Thyroid gland (tissue), 4 donors: ENCODE measurements at regions not wholly inside any gene's neighbourhood (a gene's known extent, or its start where the extent isn't known, plus 50 kb on each side); places are given as distances from the start of the nearest gene placed in this dataset.

Experiments used
- DNase-seq, 2 donors: peaks; one replicate each; pipeline ENCODE4 v3.0.0-alpha.2; 2019
- H3K27ac ChIP-seq, 3 donors: fragments of 200-600 bp; sonication (generic); 1 replicate in 2 of 3; 2 replicates in 1 of 3; pipeline ENCODE4 v1.5.1; 2016 to 2019; ENCODE audit warnings: mild to moderate bottlenecking in 1 of 3, moderate library complexity in 1 of 3
- H3K27me3 ChIP-seq: fragments of 200-600 bp; sonication (generic); one replicate; pipeline ENCODE4 v1.5.1; 2019
- H3K36me3 ChIP-seq, 2 donors: fragments of 200-600 bp; sonication (generic); one replicate each; pipeline ENCODE4 v1.5.1; 2016 to 2019
- H3K4me1 ChIP-seq, 2 donors: fragments of 200-600 bp; sonication (generic); one replicate each; pipeline ENCODE4 v1.5.1; 2017 to 2019
- H3K4me3 ChIP-seq, 3 donors: fragments of 200-600 bp; sonication (generic); replicated peaks in 1 of 3; 1 replicate in 2 of 3; 2 replicates in 1 of 3; pipeline ENCODE4 v1.5.1; 2016; ENCODE audit warnings: mild to moderate bottlenecking in 1 of 3
- H3K9me3 ChIP-seq: fragments of 200-600 bp; sonication (generic); one replicate; pipeline ENCODE4 v1.5.1; 2017
- CTCF ChIP-seq, 6 experiments: fragments of 200-600 bp in 3 of 6; fragments of 450-650 bp in 3 of 6; sonication (generic) in 3 of 6; IDR thresholded peaks; one replicate each; pipeline ENCODE4 v1.5.1; 2016 to 2019; ENCODE audit warnings: antibody characterized with exemption in 6 of 6, mild to moderate bottlenecking in 2 of 6, inconsistent platforms in 1 of 6, moderate library complexity in 1 of 6
- POLR2A ChIP-seq, 2 donors: fragments of 450-650 bp; IDR thresholded peaks; one replicate each; pipeline ENCODE4 v1.6.1; 2017; ENCODE audit warnings: antibody characterized with exemption in 2 of 2, mild to moderate bottlenecking in 2 of 2, moderate library complexity in 1 of 2
- WGBS, 2 donors: methylation state at CpG; one replicate each; pipeline ENCODE4 v1.1.5; 2017; 5-methylcytosine and 5-hydroxymethylcytosine counted together
- intact Hi-C: fragments of 100-400 bp; cut with DNase I; formaldehyde crosslinking; loops from one replicate; pipeline ENCODE4 v1.15.1; 2023

GRCh38 chr22:20641919-20642579 lies 131.9 kb upstream of the SERPIND1 start:
- Histone ChIP-seq H3K4me1 (no peaks in the 10 kb centered on the region), H3K27ac (no peak overlapping the region), H3K27me3 (no peaks in the 10 kb centered on the region), H3K36me3 (no peaks in the 10 kb centered on the region), H3K4me3 (no peak overlapping the region), H3K9me3 (no peaks in the 10 kb centered on the region)
- TF ChIP-seq POLR2A (IDR thresholded peaks at IDR 0.05) (no peak), CTCF (IDR thresholded peaks at IDR 0.05) (no peak)
- no peak for DNase-seq
- intact Hi-C loops: no loop called here
- WGBS, 2 donors: 69 to 73% methylated on average over 5 of the region's 5 CpGs

GRCh38 chr22:20642668-20643179 lies 131.2 kb upstream of the SERPIND1 start:
- Histone ChIP-seq H3K4me1 (no peaks in the 10 kb centered on the region), H3K27me3 (no peaks in the 10 kb centered on the region), H3K4me3 (no peak overlapping the region), H3K36me3 (no peaks in the 10 kb centered on the region), H3K27ac (no peak overlapping the region), H3K9me3 (no peaks in the 10 kb centered on the region)
- TF ChIP-seq CTCF (IDR thresholded peaks at IDR 0.05): no peak
- no peak for TF ChIP-seq POLR2A (IDR thresholded peaks at IDR 0.05)
- WGBS, 2 donors: 85 to 88% methylated on average over 3 of the region's 3 CpGs
- DNase-seq: no peak
- intact Hi-C loops: no loop called here

- H3K27ac ChIP-seq: no peak overlapping the region
- no peak for DNase-seq
- WGBS, 2 donors: 93 to 94% methylated on average over 3 of the region's 3 CpGs
- intact Hi-C loops: no loop called here
- H3K27me3 ChIP-seq: no peaks in the 10 kb centered on the region
- no peaks in the 10 kb centered on the region for H3K9me3 ChIP-seq
- TF ChIP-seq POLR2A (IDR thresholded peaks at IDR 0.05) (no peak), CTCF (IDR thresholded peaks at IDR 0.05) (no peak)
- no peaks in the 10 kb centered on the region for H3K36me3 ChIP-seq
- no peak overlapping the region for H3K4me3 ChIP-seq
- H3K4me1 ChIP-seq: no peaks in the 10 kb centered on the region
Measured at GRCh38 chr22:20644071-20644642, 129.8 kb upstream of the SERPIND1 start.

- no peaks in the 10 kb centered on the region for H3K27me3 ChIP-seq
- no peaks in the 10 kb centered on the region for H3K4me1 ChIP-seq
- H3K9me3 ChIP-seq: no peaks in the 10 kb centered on the region
- no peak overlapping the region for H3K27ac ChIP-seq
- TF ChIP-seq POLR2A (IDR thresholded peaks at IDR 0.05) (no peak), CTCF (IDR thresholded peaks at IDR 0.05) (no peak)
- DNase-seq: no peak
- WGBS, 2 donors: 88 to 92% methylated on average over 2 of the region's 2 CpGs
- H3K4me3 ChIP-seq: no peak overlapping the region
- intact Hi-C loops: no loop called here
- H3K36me3 ChIP-seq: no peaks in the 10 kb centered on the region
Measured at GRCh38 chr22:20645954-20646353, 128.0 kb upstream of the SERPIND1 start.

- no peak for TF ChIP-seq POLR2A (IDR thresholded peaks at IDR 0.05)
- TF ChIP-seq CTCF (IDR thresholded peaks at IDR 0.05): no peak
- Histone ChIP-seq H3K9me3 (no peaks in the 10 kb centered on the region), H3K4me3 (no peak overlapping the region), H3K27ac (no peak overlapping the region), H3K27me3 (no peaks in the 10 kb centered on the region), H3K4me1 (no peaks in the 10 kb centered on the region), H3K36me3 (no peaks in the 10 kb centered on the region)
- WGBS, 2 donors: 85 to 90% methylated on average over 4 of the region's 4 CpGs
- intact Hi-C loops: no loop called here
- DNase-seq: no peak
Measured at GRCh38 chr22:20646415-20646814, 127.5 kb upstream of the SERPIND1 start.
